HEK293 (cell line): ENCODE measurements at regions not wholly inside any gene's neighbourhood (a gene's known extent, or its start where the extent isn't known, plus 50 kb on each side); places are given as distances from the start of the nearest gene placed in this dataset.

ENCODE experiments used
- CTCF ChIA-PET: fragments of 350-600 bp; formaldehyde crosslinking; extraction: SDS; loops from one replicate; lab custom pipeline; 2021; ENCODE audit warnings: antibody characterized with exemption; lab: Yijun Ruan, JAX
- POLR2A ChIA-PET: fragments of 300-600 bp; formaldehyde crosslinking; extraction: SDS; loops from one replicate; lab custom pipeline; 2020; ENCODE audit warnings: antibody characterized with exemption, inconsistent platforms; lab: Yijun Ruan, JAX
- H3K27ac ChIP-seq: fragments of 200-500 bp; sonication (Bioruptor generic); 2 replicates; pipeline ENCODE4 v1.5.1; 2014; ENCODE audit warnings: low read depth, low read length, control low read depth, inconsistent platforms; ENCODE audit errors: extremely low read depth
- H3K36me3 ChIP-seq, 2 experiments: fragments of 200-500 bp in 1 of 2; sonication (Bioruptor generic) in 1 of 2; 1 replicate in 1 of 2; 2 replicates in 1 of 2; pipeline ENCODE4 v1.5.1; 2014 to 2017; ENCODE audit warnings: inconsistent platforms in 2 of 2, low read length in 2 of 2; ENCODE audit not compliant: control insufficient read depth in 2 of 2, insufficient read depth in 1 of 2
- H3K4me1 ChIP-seq: fragments of 200-500 bp; sonication (Bioruptor generic); 2 replicates; pipeline ENCODE4 v1.5.1; 2014; ENCODE audit warnings: mild to moderate bottlenecking, low read length, inconsistent platforms; ENCODE audit not compliant: control insufficient read depth, insufficient read depth
- H3K4me3 ChIP-seq: 2 replicates; pipeline ENCODE4 v1.5.1; 2011; ENCODE audit warnings: low read depth, mild to moderate bottlenecking, control low read depth, low read length, moderate library complexity
- H3K9me3 ChIP-seq: fragments of 200-500 bp; sonication (Bioruptor generic); 2 replicates; pipeline ENCODE4 v1.5.1; 2014; ENCODE audit warnings: low read depth, low read length, inconsistent platforms; ENCODE audit not compliant: control insufficient read depth, insufficient read depth
- BCL11A ChIP-seq: fragments of 450-650 bp; formaldehyde crosslinking; IDR thresholded peaks from 2 replicates; pipeline ENCODE4 v1.5.1; 2016; ENCODE audit warnings: low read depth, missing biosample characterization, missing genetic modification characterization
- GLIS2 ChIP-seq: fragments of 450-650 bp; formaldehyde crosslinking; IDR thresholded peaks from 2 replicates; pipeline ENCODE4 v1.5.1; 2016; ENCODE audit warnings: missing biosample characterization, missing genetic modification characterization
- KLF10 ChIP-seq: fragments of 450-650 bp; IDR thresholded peaks from 2 replicates; pipeline ENCODE4 v1.5.1; 2018; ENCODE audit warnings: missing biosample characterization, mild to moderate bottlenecking, missing genetic modification characterization
- KLF7 ChIP-seq: fragments of 450-650 bp; formaldehyde crosslinking; IDR thresholded peaks from 2 replicates; pipeline ENCODE4 v1.5.1; 2016; ENCODE audit warnings: missing biosample characterization, missing genetic modification characterization, borderline replicate concordance
- MEIS1 ChIP-seq: sonication (generic); formaldehyde crosslinking; IDR thresholded peaks from 2 replicates; pipeline ENCODE4 v1.8.1; 2022; ENCODE audit warnings: missing genetic modification reagents, mild to moderate bottlenecking, borderline replicate concordance
- RBAK ChIP-seq: fragments of 450-650 bp; formaldehyde crosslinking; IDR thresholded peaks from 2 replicates; pipeline ENCODE4 v1.5.1; 2016; ENCODE audit warnings: missing biosample characterization, missing genetic modification characterization
- YY1 ChIP-seq: fragments of 450-650 bp; formaldehyde crosslinking; IDR thresholded peaks from 2 replicates; pipeline ENCODE4 v1.5.1; 2018; ENCODE audit warnings: missing biosample characterization, missing genetic modification characterization
- ZFP41 ChIP-seq: fragments of 450-650 bp; formaldehyde crosslinking; IDR thresholded peaks from 2 replicates; pipeline ENCODE4 v1.5.1; 2016; ENCODE audit warnings: missing biosample characterization, missing genetic modification characterization, borderline replicate concordance
- ZIC2 ChIP-seq: fragments of 450-650 bp; formaldehyde crosslinking; IDR thresholded peaks from 2 replicates; pipeline ENCODE4 v1.5.1; 2016; ENCODE audit warnings: missing biosample characterization, missing genetic modification characterization
- ZNF146 ChIP-seq: fragments of 450-650 bp; formaldehyde crosslinking; IDR thresholded peaks from 2 replicates; pipeline ENCODE4 v1.5.1; 2016; ENCODE audit warnings: missing biosample characterization, missing genetic modification characterization
- ZNF155 ChIP-seq: fragments of 450-650 bp; formaldehyde crosslinking; IDR thresholded peaks from 2 replicates; pipeline ENCODE4 v1.5.1; 2016; ENCODE audit warnings: missing biosample characterization, missing genetic modification characterization
- ZNF214 ChIP-seq: fragments of 450-650 bp; formaldehyde crosslinking; IDR thresholded peaks from 2 replicates; pipeline ENCODE4 v1.5.1; 2017; ENCODE audit warnings: missing biosample characterization, mild to moderate bottlenecking, missing genetic modification characterization, borderline replicate concordance
- ZNF239 ChIP-seq: fragments of 450-650 bp; formaldehyde crosslinking; IDR thresholded peaks from 2 replicates; pipeline ENCODE4 v1.5.1; 2016; ENCODE audit warnings: missing biosample characterization, missing genetic modification characterization
- ZNF311 ChIP-seq: fragments of 450-650 bp; formaldehyde crosslinking; IDR thresholded peaks from 2 replicates; pipeline ENCODE4 v1.5.1; 2017; ENCODE audit warnings: missing biosample characterization, missing genetic modification characterization, borderline replicate concordance
- ZNF404 ChIP-seq: fragments of 450-650 bp; formaldehyde crosslinking; IDR thresholded peaks from 2 replicates; pipeline ENCODE4 v1.5.1; 2017; ENCODE audit warnings: missing biosample characterization, missing genetic modification characterization
- ZNF416 ChIP-seq: fragments of 450-650 bp; formaldehyde crosslinking; IDR thresholded peaks from 2 replicates; pipeline ENCODE4 v1.5.1; 2016; ENCODE audit warnings: missing biosample characterization, missing genetic modification characterization
- ZNF548 ChIP-seq: fragments of 450-650 bp; formaldehyde crosslinking; IDR thresholded peaks from 2 replicates; pipeline ENCODE4 v1.5.1; 2016; ENCODE audit warnings: missing biosample characterization, missing genetic modification characterization
- ZNF558 ChIP-seq: fragments of 450-650 bp; formaldehyde crosslinking; IDR thresholded peaks from 2 replicates; pipeline ENCODE4 v1.5.1; 2016; ENCODE audit warnings: missing biosample characterization, missing genetic modification characterization
- ZNF561 ChIP-seq: fragments of 450-650 bp; IDR thresholded peaks from 2 replicates; pipeline ENCODE4 v1.5.1; 2018; ENCODE audit warnings: missing biosample characterization, missing genetic modification characterization, borderline replicate concordance
- ZNF585B ChIP-seq: fragments of 450-650 bp; formaldehyde crosslinking; IDR thresholded peaks from 2 replicates; pipeline ENCODE4 v1.5.1; 2016; ENCODE audit warnings: missing biosample characterization, missing genetic modification characterization
- ZNF623 ChIP-seq: fragments of 450-650 bp; formaldehyde crosslinking; IDR thresholded peaks from 2 replicates; pipeline ENCODE4 v1.5.1; 2016; ENCODE audit warnings: missing biosample characterization, missing genetic modification characterization
- ZNF629 ChIP-seq: fragments of 450-650 bp; formaldehyde crosslinking; IDR thresholded peaks from 2 replicates; pipeline ENCODE4 v1.5.1; 2017; ENCODE audit warnings: missing biosample characterization, missing genetic modification characterization
- ZNF664 ChIP-seq: fragments of 450-650 bp; formaldehyde crosslinking; IDR thresholded peaks from 2 replicates; pipeline ENCODE4 v1.5.1; 2016; ENCODE audit warnings: missing biosample characterization, missing genetic modification characterization
- ZNF776 ChIP-seq: fragments of 450-650 bp; formaldehyde crosslinking; IDR thresholded peaks from 2 replicates; pipeline ENCODE4 v1.5.0; 2017; ENCODE audit warnings: missing biosample characterization, missing genetic modification characterization, borderline replicate concordance
- ZNF791 ChIP-seq: fragments of 450-650 bp; formaldehyde crosslinking; IDR thresholded peaks from 2 replicates; pipeline ENCODE4 v1.5.1; 2016; ENCODE audit warnings: missing biosample characterization, missing genetic modification characterization
- ZNF792 ChIP-seq: fragments of 450-650 bp; formaldehyde crosslinking; IDR thresholded peaks from 2 replicates; pipeline ENCODE4 v1.5.1; 2016; ENCODE audit warnings: missing biosample characterization, missing genetic modification characterization
- ZNF830 ChIP-seq: fragments of 450-650 bp; IDR thresholded peaks from 2 replicates; pipeline ENCODE4 v1.5.0; 2018; ENCODE audit warnings: missing biosample characterization, missing genetic modification characterization, low read depth, mild to moderate bottlenecking, moderate library complexity
- ZNF837 ChIP-seq: fragments of 450-650 bp; formaldehyde crosslinking; IDR thresholded peaks from 2 replicates; pipeline ENCODE4 v1.5.1; 2016; ENCODE audit warnings: missing biosample characterization, missing genetic modification characterization
- ZXDB ChIP-seq: fragments of 450-650 bp; formaldehyde crosslinking; IDR thresholded peaks from 2 replicates; pipeline ENCODE4 v1.5.1; 2016; ENCODE audit warnings: missing biosample characterization, missing genetic modification characterization
- TF ChIP-seq, protein P1 (sequence below): fragments of 450-650 bp; IDR thresholded peaks from 2 replicates; pipeline ENCODE4 v1.5.1; 2018; ENCODE audit warnings: missing biosample characterization, mild to moderate bottlenecking, missing genetic modification characterization
- TF ChIP-seq, protein P2 (sequence below): fragments of 450-650 bp; formaldehyde crosslinking; IDR thresholded peaks from 2 replicates; pipeline ENCODE4 v1.5.1; 2016; ENCODE audit warnings: missing biosample characterization, missing genetic modification characterization
- TF ChIP-seq, protein P3 (sequence below): fragments of 450-650 bp; formaldehyde crosslinking; IDR thresholded peaks from 2 replicates; pipeline ENCODE4 v1.5.1; 2016; ENCODE audit warnings: missing biosample characterization, missing genetic modification characterization

DNA sequence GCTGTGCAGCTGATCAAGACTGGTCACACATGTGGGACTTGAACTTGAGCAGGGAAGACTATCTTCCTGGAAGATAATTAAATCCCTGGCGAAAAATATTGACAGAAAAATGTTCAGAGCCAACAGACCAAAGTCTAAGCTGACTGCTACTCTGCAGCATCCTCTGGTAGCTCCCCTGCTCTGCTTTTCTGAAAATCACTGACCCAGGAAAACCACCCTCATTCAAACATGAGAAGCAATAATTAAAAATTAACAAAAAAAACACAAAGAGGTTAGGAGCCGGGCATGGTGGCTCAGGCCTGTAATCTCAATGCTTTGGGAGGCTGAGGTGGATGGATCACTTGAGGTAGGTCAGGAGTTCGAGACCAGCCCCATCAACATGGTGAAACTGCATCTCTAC, 151.9 kb downstream of the SCG2 start:
- Histone ChIP-seq H3K4me3 (no peak overlapping the region), H3K36me3 (no peaks in the 10 kb centered on the region), H3K27ac (no peak overlapping the region), H3K9me3 (no peaks in the 10 kb centered on the region), H3K4me1 (no peaks in the 10 kb centered on the region)
- ChIA-PET CTCF (interaction anchor here (1.3 kb wide), 1 partner anchor 9 kb away, joined by 7 read pairs; no protein-coding TSS in a partner anchor), POLR2A (no interaction called here)
- no peak for TF ChIP-seq KLF10 (tag by site-specific recombination)
- no peak for TF ChIP-seq ZNF791 (tag by site-specific recombination)
- TF ChIP-seq ZNF585B: no peak
- no peak for TF ChIP-seq ZNF404 (tag by site-specific recombination)
- TF ChIP-seq ZNF214 (tag by site-specific recombination): no peak
- TF ChIP-seq ZNF629 (tag by site-specific recombination): no peak
- TF ChIP-seq, protein P1, sequence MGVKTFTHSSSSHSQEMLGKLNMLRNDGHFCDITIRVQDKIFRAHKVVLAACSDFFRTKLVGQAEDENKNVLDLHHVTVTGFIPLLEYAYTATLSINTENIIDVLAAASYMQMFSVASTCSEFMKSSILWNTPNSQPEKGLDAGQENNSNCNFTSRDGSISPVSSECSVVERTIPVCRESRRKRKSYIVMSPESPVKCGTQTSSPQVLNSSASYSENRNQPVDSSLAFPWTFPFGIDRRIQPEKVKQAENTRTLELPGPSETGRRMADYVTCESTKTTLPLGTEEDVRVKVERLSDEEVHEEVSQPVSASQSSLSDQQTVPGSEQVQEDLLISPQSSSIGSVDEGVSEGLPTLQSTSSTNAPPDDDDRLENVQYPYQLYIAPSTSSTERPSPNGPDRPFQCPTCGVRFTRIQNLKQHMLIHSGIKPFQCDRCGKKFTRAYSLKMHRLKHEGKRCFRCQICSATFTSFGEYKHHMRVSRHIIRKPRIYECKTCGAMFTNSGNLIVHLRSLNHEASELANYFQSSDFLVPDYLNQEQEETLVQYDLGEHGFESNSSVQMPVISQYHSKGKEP (tag by site-specific recombination): no peak
- TF ChIP-seq, protein P2, sequence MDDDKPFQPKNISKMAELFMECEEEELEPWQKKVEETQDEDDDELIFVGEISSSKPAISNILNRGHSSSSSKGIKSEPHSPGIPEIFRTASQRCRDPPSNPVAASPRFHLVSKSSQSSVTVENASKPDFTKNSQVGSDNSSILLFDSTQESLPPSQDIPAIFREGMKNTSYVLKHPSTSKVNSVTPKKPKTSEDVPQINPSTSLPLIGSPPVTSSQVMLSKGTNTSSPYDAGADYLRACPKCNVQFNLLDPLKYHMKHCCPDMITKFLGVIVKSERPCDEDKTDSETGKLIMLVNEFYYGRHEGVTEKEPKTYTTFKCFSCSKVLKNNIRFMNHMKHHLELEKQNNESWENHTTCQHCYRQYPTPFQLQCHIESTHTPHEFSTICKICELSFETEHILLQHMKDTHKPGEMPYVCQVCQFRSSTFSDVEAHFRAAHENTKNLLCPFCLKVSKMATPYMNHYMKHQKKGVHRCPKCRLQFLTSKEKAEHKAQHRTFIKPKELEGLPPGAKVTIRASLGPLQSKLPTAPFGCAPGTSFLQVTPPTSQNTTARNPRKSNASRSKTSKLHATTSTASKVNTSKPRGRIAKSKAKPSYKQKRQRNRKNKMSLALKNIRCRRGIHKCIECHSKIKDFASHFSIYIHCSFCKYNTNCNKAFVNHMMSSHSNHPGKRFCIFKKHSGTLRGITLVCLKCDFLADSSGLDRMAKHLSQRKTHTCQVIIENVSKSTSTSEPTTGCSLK (tag by site-specific recombination): no peak
- TF ChIP-seq ZIC2: no peak
- TF ChIP-seq ZNF416 (tag by site-specific recombination): no peak
- no peak for TF ChIP-seq ZNF558
- no peak for TF ChIP-seq ZXDB
- no peak for TF ChIP-seq BCL11A
- TF ChIP-seq ZNF548 (tag by site-specific recombination): no peak
- TF ChIP-seq ZNF146 (tag by site-specific recombination): no peak
- TF ChIP-seq ZNF561: no peak
- TF ChIP-seq RBAK (tag by site-specific recombination): no peak
- TF ChIP-seq ZNF623 (tag by site-specific recombination): no peak

DNA sequence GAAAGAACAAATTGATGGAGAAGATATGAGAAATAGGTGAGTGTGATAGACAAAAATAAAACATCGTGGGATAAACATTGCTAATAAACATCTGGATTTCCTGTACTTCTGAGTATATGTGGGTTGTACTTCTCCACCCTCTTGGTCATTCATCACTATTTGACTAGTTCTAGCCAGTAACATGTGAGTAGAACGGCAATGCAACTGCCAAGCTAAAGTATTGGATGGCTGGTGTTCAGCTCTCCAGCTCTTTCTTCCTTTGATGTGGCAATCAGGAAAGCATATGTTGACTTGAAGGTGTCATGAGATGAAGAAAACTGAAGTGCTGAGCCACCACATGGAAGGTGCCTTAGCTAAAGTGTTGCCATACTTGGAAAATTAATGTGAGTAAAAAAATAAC, 144.9 kb downstream of the SCG2 start:
- Histone ChIP-seq H3K36me3 (no peaks in the 10 kb centered on the region), H3K4me1 (no peaks in the 10 kb centered on the region), H3K9me3 (no peaks in the 10 kb centered on the region), H3K4me3 (no peak overlapping the region), H3K27ac (no peak overlapping the region)
- ChIA-PET POLR2A (no interaction called here), CTCF (interaction anchor here (0.7 to 1.8 kb wide), 6 partner anchors 19 to 1818 kb away, joined by 3 to 4 read pairs (median 3); no protein-coding TSS in a partner anchor)
- TF ChIP-seq, protein P3, sequence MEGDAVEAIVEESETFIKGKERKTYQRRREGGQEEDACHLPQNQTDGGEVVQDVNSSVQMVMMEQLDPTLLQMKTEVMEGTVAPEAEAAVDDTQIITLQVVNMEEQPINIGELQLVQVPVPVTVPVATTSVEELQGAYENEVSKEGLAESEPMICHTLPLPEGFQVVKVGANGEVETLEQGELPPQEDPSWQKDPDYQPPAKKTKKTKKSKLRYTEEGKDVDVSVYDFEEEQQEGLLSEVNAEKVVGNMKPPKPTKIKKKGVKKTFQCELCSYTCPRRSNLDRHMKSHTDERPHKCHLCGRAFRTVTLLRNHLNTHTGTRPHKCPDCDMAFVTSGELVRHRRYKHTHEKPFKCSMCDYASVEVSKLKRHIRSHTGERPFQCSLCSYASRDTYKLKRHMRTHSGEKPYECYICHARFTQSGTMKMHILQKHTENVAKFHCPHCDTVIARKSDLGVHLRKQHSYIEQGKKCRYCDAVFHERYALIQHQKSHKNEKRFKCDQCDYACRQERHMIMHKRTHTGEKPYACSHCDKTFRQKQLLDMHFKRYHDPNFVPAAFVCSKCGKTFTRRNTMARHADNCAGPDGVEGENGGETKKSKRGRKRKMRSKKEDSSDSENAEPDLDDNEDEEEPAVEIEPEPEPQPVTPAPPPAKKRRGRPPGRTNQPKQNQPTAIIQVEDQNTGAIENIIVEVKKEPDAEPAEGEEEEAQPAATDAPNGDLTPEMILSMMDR (tag by site-specific recombination): no peak
- TF ChIP-seq MEIS1 (CRISPR knock-in tag) (no peak), ZNF837 (tag by site-specific recombination) (no peak), ZNF558 (no peak), ZNF792 (no peak), ZNF155 (no peak), ZNF830 (tag by site-specific recombination) (no peak), ZNF239 (tag by site-specific recombination) (no peak), KLF10 (tag by site-specific recombination) (no peak), YY1 (tag by site-specific recombination) (no peak), KLF7 (tag by site-specific recombination) (no peak), GLIS2 (tag by site-specific recombination) (no peak), ZNF311 (tag by site-specific recombination) (no peak), ZFP41 (tag by site-specific recombination) (no peak), ZNF776 (tag by site-specific recombination) (no peak), ZNF664 (no peak)
- TF ChIP-seq, protein P1 (tag by site-specific recombination): no peak
